Ovary (tissue), 3 donors: ENCODE measurements at regions not wholly inside any gene's neighbourhood (a gene's known extent, or its start where the extent isn't known, plus 50 kb on each side); places are given as distances from the start of the nearest gene placed in this dataset.

Experiments
- EP300 ChIP-seq: sonication (generic); formaldehyde crosslinking; IDR thresholded peaks from one replicate; pipeline ENCODE4 v1.6.1; 2017; ENCODE audit warnings: antibody characterized with exemption
- POLR2A ChIP-seq: fragments of 450-650 bp; IDR thresholded peaks from one replicate; pipeline ENCODE4 v1.6.1; 2017; ENCODE audit warnings: antibody characterized with exemption, mild to moderate bottlenecking, moderate library complexity
- TF ChIP-seq, protein P1 (sequence below), 3 donors: fragments of 450-650 bp in 2 of 3; fragments of 200-600 bp in 1 of 3; IDR thresholded peaks; one replicate each; pipeline versions ENCODE4 v1.5.1 to v1.8.0; 2016 to 2022; ENCODE audit warnings: antibody characterized with exemption in 3 of 3, mild to moderate bottlenecking in 1 of 3
- donor health status: DM: no; HTN: no; CAD: no.

DNA sequence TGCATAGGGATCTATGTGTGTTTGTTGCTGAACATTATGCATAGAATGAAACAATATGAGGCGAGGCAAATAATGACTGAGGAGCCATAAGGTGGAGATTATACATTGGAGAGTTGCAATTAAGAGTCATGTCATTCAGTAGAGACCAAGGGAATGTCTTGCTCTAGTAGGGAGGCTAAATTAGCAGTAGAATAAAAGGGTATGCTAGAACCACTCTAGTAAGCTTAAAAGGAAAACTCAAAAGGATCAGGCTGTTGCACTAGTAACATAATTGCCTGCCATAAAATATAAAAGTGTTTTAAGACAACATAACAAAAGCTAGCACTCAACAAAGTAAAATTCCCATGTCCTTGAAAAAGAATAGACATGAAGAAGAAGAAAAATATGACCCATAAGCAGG lies 586.2 kb upstream of the DIAPH2 start:
- TF ChIP-seq, protein P1, sequence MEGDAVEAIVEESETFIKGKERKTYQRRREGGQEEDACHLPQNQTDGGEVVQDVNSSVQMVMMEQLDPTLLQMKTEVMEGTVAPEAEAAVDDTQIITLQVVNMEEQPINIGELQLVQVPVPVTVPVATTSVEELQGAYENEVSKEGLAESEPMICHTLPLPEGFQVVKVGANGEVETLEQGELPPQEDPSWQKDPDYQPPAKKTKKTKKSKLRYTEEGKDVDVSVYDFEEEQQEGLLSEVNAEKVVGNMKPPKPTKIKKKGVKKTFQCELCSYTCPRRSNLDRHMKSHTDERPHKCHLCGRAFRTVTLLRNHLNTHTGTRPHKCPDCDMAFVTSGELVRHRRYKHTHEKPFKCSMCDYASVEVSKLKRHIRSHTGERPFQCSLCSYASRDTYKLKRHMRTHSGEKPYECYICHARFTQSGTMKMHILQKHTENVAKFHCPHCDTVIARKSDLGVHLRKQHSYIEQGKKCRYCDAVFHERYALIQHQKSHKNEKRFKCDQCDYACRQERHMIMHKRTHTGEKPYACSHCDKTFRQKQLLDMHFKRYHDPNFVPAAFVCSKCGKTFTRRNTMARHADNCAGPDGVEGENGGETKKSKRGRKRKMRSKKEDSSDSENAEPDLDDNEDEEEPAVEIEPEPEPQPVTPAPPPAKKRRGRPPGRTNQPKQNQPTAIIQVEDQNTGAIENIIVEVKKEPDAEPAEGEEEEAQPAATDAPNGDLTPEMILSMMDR (IDR thresholded peaks at IDR 0.05): no peak
- no peak for TF ChIP-seq POLR2A
- no peak for TF ChIP-seq EP300
